ENCODE measurements at regions not wholly inside any gene's neighbourhood (a gene's known extent, or its start where the extent isn't known, plus 50 kb on each side); places are given as distances from the start of the nearest gene placed in this dataset.

DNA sequence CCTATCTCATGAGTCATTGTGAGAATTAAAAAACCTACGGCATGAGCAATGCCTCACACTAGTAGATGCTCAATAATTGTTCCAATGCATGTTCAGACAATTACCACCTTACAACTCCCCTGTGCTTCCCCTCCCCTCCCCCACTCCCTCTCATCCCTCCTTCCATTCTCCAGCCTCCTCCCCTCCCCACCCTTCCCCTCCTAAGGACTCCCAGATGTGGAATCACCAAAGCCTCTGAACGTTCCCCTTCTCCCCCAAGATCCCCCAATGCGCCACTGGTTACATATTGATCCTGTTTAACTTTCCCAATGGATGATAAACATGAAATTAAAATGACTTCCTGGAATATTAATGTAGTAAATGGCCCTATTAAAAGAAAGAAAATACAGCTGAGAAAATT lies 84.8 kb downstream of the PCDH1 start:
- Mint-ChIP-seq H3K27ac (ENCODE audit: unreplicated experiment) (no peak overlapping the region), H3K9me3 (no peaks in the 10 kb centered on the region), H3K36me3 (ENCODE audit: low read depth) (no peaks in the 10 kb centered on the region), H3K4me3 (no peak overlapping the region), H3K27me3 (ENCODE audit: low read depth) (no peaks in the 10 kb centered on the region), H3K4me1 (peaks cover 16% of the 10 kb centered on the region)
- no peak for DNase-seq (ENCODE audit: low read depth, low spot score)
- TF ChIP-seq, protein P1, sequence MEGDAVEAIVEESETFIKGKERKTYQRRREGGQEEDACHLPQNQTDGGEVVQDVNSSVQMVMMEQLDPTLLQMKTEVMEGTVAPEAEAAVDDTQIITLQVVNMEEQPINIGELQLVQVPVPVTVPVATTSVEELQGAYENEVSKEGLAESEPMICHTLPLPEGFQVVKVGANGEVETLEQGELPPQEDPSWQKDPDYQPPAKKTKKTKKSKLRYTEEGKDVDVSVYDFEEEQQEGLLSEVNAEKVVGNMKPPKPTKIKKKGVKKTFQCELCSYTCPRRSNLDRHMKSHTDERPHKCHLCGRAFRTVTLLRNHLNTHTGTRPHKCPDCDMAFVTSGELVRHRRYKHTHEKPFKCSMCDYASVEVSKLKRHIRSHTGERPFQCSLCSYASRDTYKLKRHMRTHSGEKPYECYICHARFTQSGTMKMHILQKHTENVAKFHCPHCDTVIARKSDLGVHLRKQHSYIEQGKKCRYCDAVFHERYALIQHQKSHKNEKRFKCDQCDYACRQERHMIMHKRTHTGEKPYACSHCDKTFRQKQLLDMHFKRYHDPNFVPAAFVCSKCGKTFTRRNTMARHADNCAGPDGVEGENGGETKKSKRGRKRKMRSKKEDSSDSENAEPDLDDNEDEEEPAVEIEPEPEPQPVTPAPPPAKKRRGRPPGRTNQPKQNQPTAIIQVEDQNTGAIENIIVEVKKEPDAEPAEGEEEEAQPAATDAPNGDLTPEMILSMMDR (conservative IDR thresholded peaks at IDR 0.05): no peak

DNA sequence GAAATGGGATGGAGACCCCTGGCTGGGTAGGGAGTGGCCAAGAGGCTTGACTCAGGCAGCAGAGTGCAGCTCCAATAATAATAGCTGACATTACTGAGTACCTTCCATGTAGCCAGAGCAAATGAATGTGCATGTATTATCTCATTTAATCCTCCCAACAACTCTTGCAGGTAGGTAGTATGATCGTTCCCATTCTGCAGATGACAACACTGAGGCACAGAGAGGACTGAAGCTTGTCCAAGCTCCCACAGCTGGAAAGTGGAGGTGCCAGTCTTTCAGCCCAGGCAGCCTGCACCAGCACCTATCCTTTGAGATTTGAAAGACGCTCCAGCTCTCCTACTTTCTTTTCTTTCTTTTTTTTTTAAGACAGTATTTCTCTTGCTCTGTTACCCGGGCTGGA lies 87.6 kb downstream of the PCDH1 start:
- H3K4me1 Mint-ChIP-seq: peaks cover 10% of the 10 kb centered on the region

DNA sequence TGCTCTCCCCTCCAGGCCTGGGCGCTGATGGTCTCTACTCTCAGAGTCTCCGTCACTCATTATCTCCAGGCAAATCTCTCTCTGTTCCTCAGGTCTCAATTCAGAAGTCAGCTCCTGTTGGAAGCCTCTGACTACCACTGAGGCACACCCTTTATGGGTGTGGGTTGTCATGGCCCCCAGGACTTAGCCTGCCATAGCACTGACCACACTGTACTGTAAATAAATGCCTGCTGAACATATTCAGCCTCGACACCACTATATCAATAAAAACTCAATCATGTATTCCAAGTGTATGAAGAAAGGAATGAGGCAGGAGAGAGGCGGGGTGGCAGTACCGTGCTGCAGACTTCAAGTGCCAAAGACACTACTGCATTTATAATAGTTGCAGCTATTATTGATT lies 88.9 kb downstream of the PCDH1 start:
- no peak overlapping the region for H3K27ac Mint-ChIP-seq (ENCODE audit: unreplicated experiment)
- H3K4me1 Mint-ChIP-seq: peaks cover 5% of the 10 kb centered on the region
- H3K36me3 Mint-ChIP-seq (ENCODE audit: low read depth): no peaks in the 10 kb centered on the region
- H3K4me3 Mint-ChIP-seq: no peak overlapping the region
- no peak for DNase-seq (ENCODE audit: low read depth, low spot score)
- no peaks in the 10 kb centered on the region for H3K27me3 Mint-ChIP-seq (ENCODE audit: low read depth)
- no peaks in the 10 kb centered on the region for H3K9me3 Mint-ChIP-seq
- TF ChIP-seq, protein P1 (conservative IDR thresholded peaks at IDR 0.05): no peak

More for the DNA sequence above, 87.6 kb downstream of the PCDH1 start:
- H3K36me3 Mint-ChIP-seq (ENCODE audit: low read depth): no peaks in the 10 kb centered on the region
- TF ChIP-seq, protein P1 (conservative IDR thresholded peaks at IDR 0.05): no peak
- no peak overlapping the region for H3K4me3 Mint-ChIP-seq
- no peak for DNase-seq (ENCODE audit: low read depth, low spot score)
- H3K9me3 Mint-ChIP-seq: no peaks in the 10 kb centered on the region
- H3K27ac Mint-ChIP-seq (ENCODE audit: unreplicated experiment): no peak overlapping the region
- no peaks in the 10 kb centered on the region for H3K27me3 Mint-ChIP-seq (ENCODE audit: low read depth)

DNA sequence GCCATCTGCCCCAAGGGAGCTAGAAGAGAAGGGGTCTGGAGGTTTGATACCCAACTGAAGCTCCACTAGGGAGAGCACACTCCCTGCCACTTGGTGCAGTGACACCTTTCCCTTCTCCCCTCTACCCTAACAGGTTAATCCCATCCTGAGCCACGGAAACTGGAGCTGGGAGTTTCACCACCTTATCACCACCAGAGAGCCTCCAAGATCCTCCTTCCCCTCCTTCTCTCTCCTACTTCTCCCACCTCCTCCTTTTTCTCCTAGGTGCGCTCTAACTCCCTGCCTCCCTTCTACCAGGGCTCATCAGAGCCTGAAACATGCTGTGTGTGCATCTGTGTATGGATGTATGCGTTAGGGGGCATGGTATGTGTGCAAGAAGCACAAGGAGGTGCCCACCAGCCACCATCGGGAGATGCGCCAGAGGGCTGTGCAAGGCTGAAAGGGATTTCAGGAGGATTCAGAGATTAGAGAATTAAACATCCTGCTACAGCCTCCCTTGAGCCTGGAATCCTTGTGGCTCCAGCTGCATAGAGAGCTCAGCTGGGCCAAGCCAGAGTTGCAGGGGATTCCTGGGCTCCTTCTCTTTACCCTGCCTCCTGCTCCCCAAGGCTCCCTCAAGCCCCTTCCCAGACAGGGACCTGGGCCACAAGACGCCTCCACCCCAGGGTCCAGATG lies 89.8 kb downstream of the PCDH1 start:
- no peak overlapping the region for H3K27ac Mint-ChIP-seq (ENCODE audit: unreplicated experiment)

DNA sequence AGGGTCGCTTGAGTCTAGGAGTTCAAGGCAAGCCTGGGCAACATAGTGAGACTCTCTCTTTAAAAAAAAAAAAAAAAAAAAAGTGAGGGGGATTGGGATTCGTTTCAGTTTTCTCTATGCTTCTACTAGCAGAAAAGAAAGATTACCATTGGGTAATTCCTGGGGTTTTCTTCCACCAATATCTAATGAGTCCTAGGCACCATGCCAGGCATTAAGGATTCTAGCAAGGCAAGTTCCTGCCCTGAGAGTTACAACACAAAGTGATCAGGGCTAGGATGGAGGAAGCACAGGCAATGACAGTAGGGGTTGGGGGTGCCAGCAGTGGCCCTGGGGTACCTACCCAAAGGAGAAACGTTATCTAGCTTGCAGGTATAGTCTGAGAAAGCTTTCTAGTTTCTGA lies 90.8 kb downstream of the PCDH1 start:
- TF ChIP-seq, protein P1 (conservative IDR thresholded peaks at IDR 0.05): no peak
- no peaks in the 10 kb centered on the region for H3K27me3 Mint-ChIP-seq (ENCODE audit: low read depth)
- no peak overlapping the region for H3K27ac Mint-ChIP-seq (ENCODE audit: unreplicated experiment)
- H3K36me3 Mint-ChIP-seq (ENCODE audit: low read depth): no peaks in the 10 kb centered on the region
- peaks cover 6% of the 10 kb centered on the region for H3K4me1 Mint-ChIP-seq
- no peaks in the 10 kb centered on the region for H3K9me3 Mint-ChIP-seq
- DNase-seq (ENCODE audit: low read depth, low spot score): no peak
- no peak overlapping the region for H3K4me3 Mint-ChIP-seq

More for the DNA sequence above, 89.8 kb downstream of the PCDH1 start:
- H3K9me3 Mint-ChIP-seq: no peaks in the 10 kb centered on the region
- no peak overlapping the region for H3K4me3 Mint-ChIP-seq
- H3K27me3 Mint-ChIP-seq (ENCODE audit: low read depth): no peaks in the 10 kb centered on the region
- DNase-seq (ENCODE audit: low read depth, low spot score): no peak
- TF ChIP-seq, protein P1 (conservative IDR thresholded peaks at IDR 0.05): no peak
- H3K4me1 Mint-ChIP-seq: peaks cover 9% of the 10 kb centered on the region
- H3K36me3 Mint-ChIP-seq (ENCODE audit: low read depth): no peaks in the 10 kb centered on the region
